MCF 10A (cell line): ENCODE measurements at regions not wholly inside any gene's neighbourhood (a gene's known extent, or its start where the extent isn't known, plus 50 kb on each side); places are given as distances from the start of the nearest gene placed in this dataset.

ENCODE experiments used
- BruUV-seq: library from RNA; stranded (reverse); fragments of 400-500 nt; replicated peaks from 2 replicates; lab custom pipeline; 2021; lab: Mats Ljungman, UMichigan
- CTCF ChIA-PET: fragments of 300-600 bp; sonication (Branson Sonifier 250); formaldehyde crosslinking; extraction: SDS; loops from one replicate; lab custom pipeline; 2021; ENCODE audit warnings: antibody characterized with exemption, inconsistent platforms; lab: Yijun Ruan, JAX
- POLR2A ChIA-PET: fragments of 300-600, 350-650 bp; sonication (Branson Sonifier 250); formaldehyde crosslinking; extraction: SDS; loops from one replicate; lab custom pipeline; 2020; ENCODE audit warnings: antibody characterized with exemption, inconsistent platforms; lab: Yijun Ruan, JAX
- DNase-seq: peaks from one replicate; pipeline ENCODE4 v3.0.0-alpha.2; 2018; ENCODE audit not compliant: unreplicated experiment
- H3K27ac Mint-ChIP-seq: one replicate; pipeline ENCODE4 v1.8.0; 2022; ENCODE audit warnings: mild to moderate bottlenecking, low read depth, mixed read lengths; ENCODE audit not compliant: unreplicated experiment
- H3K27me3 Mint-ChIP-seq: one replicate; pipeline ENCODE4 v1.8.0; 2022; ENCODE audit warnings: mixed read lengths; ENCODE audit not compliant: insufficient read depth, unreplicated experiment
- H3K36me3 Mint-ChIP-seq: one replicate; pipeline ENCODE4 v1.8.0; 2022; ENCODE audit warnings: mild to moderate bottlenecking, moderate library complexity, mixed read lengths; ENCODE audit not compliant: insufficient read depth, unreplicated experiment
- H3K4me1 Mint-ChIP-seq: one replicate; pipeline ENCODE4 v1.8.0; 2022; ENCODE audit warnings: mixed read lengths; ENCODE audit not compliant: insufficient read depth, unreplicated experiment
- H3K4me3 Mint-ChIP-seq: one replicate; pipeline ENCODE4 v1.8.0; 2022; ENCODE audit warnings: mild to moderate bottlenecking, moderate library complexity, mixed read lengths; ENCODE audit not compliant: unreplicated experiment
- H3K9me3 Mint-ChIP-seq: one replicate; pipeline ENCODE4 v1.8.0; 2022; ENCODE audit warnings: mixed read lengths; ENCODE audit not compliant: unreplicated experiment
- CTCF ChIP-seq: fragments of 200-600 bp; IDR thresholded peaks from one replicate; pipeline ENCODE4 v1.8.0; 2022; ENCODE audit warnings: antibody characterized with exemption, mild to moderate bottlenecking; ENCODE audit not compliant: unreplicated experiment
- intact Hi-C: fragments of 100-400 bp; cut with micrococcal nuclease; formaldehyde crosslinking; loops from 2 replicates; pipeline ENCODE4 v1.14.1; 2022

GRCh38 chr4:124104101-124104500 lies 608.4 kb downstream of the ANKRD50 start:
- ChIA-PET CTCF (interaction anchor here (0.6 to 4.4 kb wide), 4 partner anchors 276 to 1001 kb away, joined by 3 to 39 read pairs (median 5); no protein-coding TSS in a partner anchor), POLR2A (no interaction called here)
- H3K9me3 Mint-ChIP-seq: peaks cover 9% of the 10 kb centered on the region
- no peak overlapping the region for H3K27ac Mint-ChIP-seq
- BruUV-seq: no TSS peak
- H3K4me3 Mint-ChIP-seq: no peak overlapping the region
- intact Hi-C loops: no loop called here
- no peaks in the 10 kb centered on the region for H3K36me3 Mint-ChIP-seq
- no peak for DNase-seq
- H3K4me1 Mint-ChIP-seq: peaks cover 6% of the 10 kb centered on the region
- no peak for TF ChIP-seq CTCF
- no peaks in the 10 kb centered on the region for H3K27me3 Mint-ChIP-seq

- intact Hi-C loops: no loop called here
- Mint-ChIP-seq H3K27ac (no peak overlapping the region), H3K9me3 (peaks cover 9% of the 10 kb centered on the region), H3K27me3 (no peaks in the 10 kb centered on the region), H3K36me3 (no peaks in the 10 kb centered on the region), H3K4me1 (peaks cover 6% of the 10 kb centered on the region), H3K4me3 (no peak overlapping the region)
- ChIA-PET CTCF (interaction anchor here (0.6 to 4.4 kb wide), 4 partner anchors 276 to 1002 kb away, joined by 3 to 39 read pairs (median 5); no protein-coding TSS in a partner anchor), POLR2A (no interaction called here)
- TF ChIP-seq CTCF: no peak
- no TSS peak for BruUV-seq
- no peak for DNase-seq
Measured at GRCh38 chr4:124104628-124105027, 607.9 kb downstream of the ANKRD50 start.

- intact Hi-C loops: no loop called here
- BruUV-seq: no TSS peak
- peaks cover 9% of the 10 kb centered on the region for H3K9me3 Mint-ChIP-seq
- no peaks in the 10 kb centered on the region for H3K27me3 Mint-ChIP-seq
- TF ChIP-seq CTCF: no peak
- CTCF ChIA-PET: interaction anchor here (1.1 to 4.4 kb wide), 3 partner anchors 332 to 978 kb away, joined by 4 to 39 read pairs (median 7); no protein-coding TSS in a partner anchor
- H3K36me3 Mint-ChIP-seq: no peaks in the 10 kb centered on the region
- no peak overlapping the region for H3K27ac Mint-ChIP-seq
- peak; percentile 26 for DNase-seq
- POLR2A ChIA-PET: no interaction called here
- no peak overlapping the region for H3K4me3 Mint-ChIP-seq
- peaks cover 6% of the 10 kb centered on the region for H3K4me1 Mint-ChIP-seq
Measured at GRCh38 chr4:124105212-124105611, 607.3 kb downstream of the ANKRD50 start.

GRCh38 chr4:124111411-124111810 lies 601.1 kb downstream of the ANKRD50 start:
- intact Hi-C loops: loop anchor here (1.0 to 5.0 kb wide), 7 partner anchors 279 to 1184 kb away; partner anchors contain the start of gene SPRY1
- Mint-ChIP-seq H3K9me3 (peaks cover 9% of the 10 kb centered on the region), H3K27ac (no peak overlapping the region), H3K36me3 (no peaks in the 10 kb centered on the region), H3K27me3 (no peaks in the 10 kb centered on the region), H3K4me3 (no peak overlapping the region), H3K4me1 (no peaks in the 10 kb centered on the region)
- ChIA-PET POLR2A (interaction anchor here (1.4 kb wide), 1 partner anchor 10 kb away, joined by 4 read pairs; no protein-coding TSS in a partner anchor), CTCF (interaction anchor here (0.6 to 5.4 kb wide), 10 partner anchors 24 to 1167 kb away, joined by 3 to 72 read pairs (median 3); no protein-coding TSS in a partner anchor)
- no TSS peak for BruUV-seq
- no peak for DNase-seq
- TF ChIP-seq CTCF: no peak
